ENCODE measurements at regions not wholly inside any gene's neighbourhood (a gene's known extent, or its start where the extent isn't known, plus 50 kb on each side); places are given as distances from the start of the nearest gene placed in this dataset.

DNA sequence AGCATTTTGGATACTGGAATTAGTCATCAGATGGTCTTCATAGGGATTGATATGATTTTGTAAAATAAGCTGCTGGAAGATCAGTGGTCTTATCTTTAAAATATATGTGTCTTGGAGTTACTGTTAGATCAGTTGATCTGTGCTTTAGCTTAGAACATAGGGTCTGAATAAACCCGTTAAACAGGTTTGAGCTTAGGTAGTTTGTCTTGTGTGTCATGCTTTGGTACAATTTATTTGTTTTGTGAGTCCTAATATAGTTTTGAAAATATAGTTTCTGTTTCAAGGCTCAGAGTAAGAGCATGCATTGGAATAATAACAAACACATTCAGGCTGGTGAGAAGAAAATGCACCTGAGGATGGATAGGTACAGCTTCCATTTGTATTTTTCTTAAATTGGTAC, 505.0 kb downstream of the SLC16A7 start (continued):
- TF ChIP-seq, protein P1, sequence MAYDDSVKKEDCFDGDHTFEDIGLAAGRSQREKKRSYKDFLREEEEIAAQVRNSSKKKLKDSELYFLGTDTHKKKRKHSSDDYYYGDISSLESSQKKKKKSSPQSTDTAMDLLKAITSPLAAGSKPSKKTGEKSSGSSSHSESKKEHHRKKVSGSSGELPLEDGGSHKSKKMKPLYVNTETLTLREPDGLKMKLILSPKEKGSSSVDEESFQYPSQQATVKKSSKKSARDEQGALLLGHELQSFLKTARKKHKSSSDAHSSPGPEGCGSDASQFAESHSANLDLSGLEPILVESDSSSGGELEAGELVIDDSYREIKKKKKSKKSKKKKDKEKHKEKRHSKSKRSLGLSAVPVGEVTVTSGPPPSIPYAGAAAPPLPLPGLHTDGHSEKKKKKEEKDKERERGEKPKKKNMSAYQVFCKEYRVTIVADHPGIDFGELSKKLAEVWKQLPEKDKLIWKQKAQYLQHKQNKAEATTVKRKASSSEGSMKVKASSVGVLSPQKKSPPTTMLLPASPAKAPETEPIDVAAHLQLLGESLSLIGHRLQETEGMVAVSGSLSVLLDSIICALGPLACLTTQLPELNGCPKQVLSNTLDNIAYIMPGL (CRISPR knock-in tag; IDR thresholded peaks at IDR 0.05): no peak
- TF ChIP-seq, protein P2, sequence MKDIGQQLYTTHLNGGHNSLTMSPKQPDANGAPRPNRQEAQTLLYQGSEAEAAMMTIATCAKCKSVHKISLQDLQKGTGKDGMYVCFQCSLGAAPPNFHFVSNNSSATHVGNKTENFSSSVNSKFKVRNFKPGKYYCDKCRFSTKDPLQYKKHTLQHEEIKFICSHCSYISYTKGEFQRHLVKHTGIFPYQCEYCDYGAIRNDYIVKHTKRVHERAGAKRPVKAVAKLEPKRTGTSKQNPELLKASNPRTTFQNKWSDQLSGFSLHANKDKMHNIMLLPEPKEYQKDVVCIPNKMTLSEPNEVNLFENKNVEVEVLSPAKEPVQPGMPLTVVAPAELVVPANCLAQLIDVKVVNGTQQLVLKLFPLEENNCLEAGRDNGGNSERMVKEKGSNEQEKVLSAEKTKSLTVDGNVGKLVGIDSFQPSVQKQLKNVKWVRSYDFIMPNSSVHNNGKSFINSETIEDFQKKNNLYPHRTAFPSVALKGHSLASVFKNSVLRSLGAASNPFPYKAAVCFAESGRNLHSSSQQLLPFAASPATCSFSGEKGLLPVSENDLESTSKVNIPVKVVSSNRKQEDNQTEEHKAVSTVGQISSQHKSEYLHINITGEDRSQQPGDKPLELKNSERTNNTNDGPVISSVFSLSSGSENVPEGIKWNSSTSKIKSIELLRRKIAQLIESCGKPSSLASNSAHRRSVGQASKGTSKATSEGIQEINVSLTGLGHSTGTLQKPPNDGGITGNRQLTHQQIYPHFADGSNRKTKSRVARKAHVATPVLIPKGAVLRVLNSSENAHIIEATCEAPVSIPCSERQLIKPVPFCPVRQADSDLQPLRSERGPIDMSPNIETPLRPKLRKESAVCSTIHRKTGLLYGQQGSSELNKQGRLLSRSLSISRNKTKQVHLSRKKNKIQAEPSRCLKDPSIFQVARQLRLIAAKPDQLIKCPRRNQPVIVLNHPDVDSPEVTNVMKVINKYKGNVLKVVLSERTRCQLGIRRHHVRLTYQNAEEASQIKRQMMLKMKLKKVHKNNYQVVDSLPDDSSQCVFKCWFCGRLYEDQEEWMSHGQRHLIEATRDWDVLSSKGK (CRISPR knock-in tag; IDR thresholded peaks at IDR 0.05): no peak

DNA sequence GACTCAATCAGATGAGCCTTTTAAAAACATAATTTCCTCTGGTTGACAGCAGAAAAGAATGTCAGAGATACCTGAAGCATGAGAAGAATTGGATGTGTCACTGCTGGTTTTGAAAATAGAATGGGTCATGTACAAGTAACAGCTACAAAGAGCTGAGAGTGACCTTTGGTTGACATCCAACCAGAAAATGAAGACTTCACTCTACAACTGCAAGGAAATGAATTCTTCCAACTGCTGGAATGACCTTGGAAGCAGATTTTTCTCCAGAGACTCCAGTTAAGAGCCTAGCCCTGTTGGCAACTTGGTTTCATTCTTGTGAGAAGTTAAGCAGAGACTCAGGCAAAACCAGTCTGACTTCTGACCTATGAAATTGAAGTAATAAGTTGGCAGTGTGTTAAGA, 505.9 kb downstream of the SLC16A7 start:
- Histone ChIP-seq H3K36me3 (ENCODE audit: control insufficient read depth, insufficient read depth, low read length) (no peaks in the 10 kb centered on the region), H3K4me2 (ENCODE audit: insufficient read depth, low read length) (no peak overlapping the region), H3K79me2 (ENCODE audit: control insufficient read depth, insufficient read depth, low read length) (no peaks in the 10 kb centered on the region), H3K4me3 (no peak overlapping the region), H3K4me1 (replicated peaks in 1 of 2; ENCODE audit: control insufficient read depth in 2 of 2, insufficient read depth in 2 of 2, low read length in 2 of 2) (no peaks in the 10 kb centered on the region), H4K20me1 (replicated peaks; ENCODE audit: control insufficient read depth, insufficient read depth, low read length) (no peaks in the 10 kb centered on the region), H3K27me3 (ENCODE audit: control insufficient read depth in 2 of 2, insufficient read depth in 2 of 2, low read length in 2 of 2) (no peaks in the 10 kb centered on the region), H3K9me3 (replicated peaks; ENCODE audit: control insufficient read depth, insufficient read depth, low read depth, low read length) (no peaks in the 10 kb centered on the region; the same call in 1 of the 2 replicates), H3K9ac (ENCODE audit: insufficient read depth in 1 of 2, low read depth in 2 of 2, low read length in 2 of 2) (no peak overlapping the region), H3K27ac (ENCODE audit: extremely low read depth, low read depth, low read length) (no peak overlapping the region), H2AFZ (ENCODE audit: low read depth, low read length) (no peak overlapping the region), H3K9me1 (ENCODE audit: control insufficient read depth, insufficient read depth, low read length) (no peaks in the 10 kb centered on the region)
- in situ Hi-C loops (cut with MboI): no loop called here
- FAIRE-seq (no peak), DNase-seq (ENCODE audit: extremely low read depth in 1 of 4, low spot score in 3 of 4) (no peak), ATAC-seq (no peak)
- ChIA-PET CTCF (ENCODE audit: low intra/inter-chr PET ratio) (no interaction called here), POLR2A (interaction anchor here (1.0 kb wide), 1 partner anchor 10 kb away, joined by 3 read pairs; no protein-coding TSS in a partner anchor)
- TF ChIP-seq ZNF766 (CRISPR knock-in tag; conservative IDR thresholded peaks at IDR 0.05): no peak
- no peak for TF ChIP-seq SREBF2 (CRISPR knock-in tag; IDR thresholded peaks at IDR 0.05)
- BruUV-seq (replicated peaks): no TSS peak
- intact Hi-C loops (cut with micrococcal nuclease): loop anchor here (10.0 kb wide), 1 partner anchor 1903 kb away; no protein-coding TSS in a partner anchor

Data from K562 (cell line).